HCT116 (cell line): ENCODE measurements at regions not wholly inside any gene's neighbourhood (a gene's known extent, or its start where the extent isn't known, plus 50 kb on each side); places are given as distances from the start of the nearest gene placed in this dataset.
A peak's percentile ranks its signal among the peaks of the same experiment; 100 is the strongest.

Source experiments
- ATAC-seq: fragments of 200-7000 bp; cut with Tn5 transposase; 2 replicates; pipeline ENCODE4 v1.9.1; 2020; ENCODE audit warnings: mild to moderate bottlenecking, moderate library complexity
- BruUV-seq: library from RNA; stranded (reverse); fragments of 400-500 nt; replicated peaks from 2 replicates; lab custom pipeline; 2021; lab: Mats Ljungman, UMichigan
- CTCF ChIA-PET: fragments of 300-600 bp; sonication (Branson Sonifier 250); formaldehyde crosslinking; loops from one replicate; lab custom pipeline; 2021; ENCODE audit warnings: antibody characterized with exemption; lab: Charles Lee
- POLR2A ChIA-PET: fragments of 300-600, 350-600 bp; sonication (Branson Sonifier 250); formaldehyde crosslinking; loops from one replicate; lab custom pipeline; 2021; ENCODE audit warnings: antibody characterized with exemption; lab: Charles Lee
- RAD21 ChIA-PET, 2 experiments: fragments of 300-600 bp; sonication (Branson Sonifier 250); formaldehyde crosslinking; loops; one replicate each; lab custom pipeline; 2023; ENCODE audit warnings: low total read pairs in 2 of 2; ENCODE audit not compliant: uncharacterized antibody in 2 of 2, unreplicated experiment in 2 of 2, low non-redundant PET in 1 of 2; lab: Charles Lee
- DNase-seq: peaks from one replicate; pipeline ENCODE4 v3.0.0-alpha.2; 2010; ENCODE audit warnings: low read depth, low spot score
- H2AFZ ChIP-seq: fragments of 200-600 bp; shearing (Covaris generic), sonication (generic); 2 replicates; pipeline ENCODE4 v1.6.1; 2017; ENCODE audit warnings: low read depth, mixed run types, mixed read lengths, antibody characterized with exemption, low read length; ENCODE audit not compliant: poor library complexity, severe bottlenecking
- H3K27ac ChIP-seq: 2 replicates; pipeline ENCODE4 v1.5.1; 2012; ENCODE audit warnings: low read depth, low read length
- H3K27me3 ChIP-seq: fragments of 200-600 bp; sonication (generic); 2 replicates; pipeline ENCODE4 v1.6.1; 2016; ENCODE audit warnings: mixed run types, low read length, mixed read lengths; ENCODE audit not compliant: insufficient read depth
- H3K36me3 ChIP-seq, 2 experiments: fragments of 200-500 bp in 1 of 2; fragments of 200-600 bp in 1 of 2; sonication (Bioruptor generic) in 1 of 2; sonication (generic) in 1 of 2; 2 replicates each; pipeline versions ENCODE4 v1.5.1 to v1.6.1; 2014 to 2016; ENCODE audit warnings: low read length in 2 of 2, inconsistent platforms in 1 of 2, mixed read lengths in 1 of 2, mixed run types in 1 of 2; ENCODE audit not compliant: insufficient read depth in 2 of 2, control insufficient read depth in 1 of 2
- H3K4me1 ChIP-seq, 2 experiments: fragments of 200-600 bp in 1 of 2; sonication (generic) in 1 of 2; 2 replicates each; pipeline versions ENCODE4 v1.5.1 to v1.6.1; 2012 to 2017; ENCODE audit warnings: low read length in 2 of 2, inconsistent platforms in 1 of 2, mild to moderate bottlenecking in 1 of 2, mixed read lengths in 1 of 2, mixed run types in 1 of 2, moderate library complexity in 1 of 2; ENCODE audit not compliant: insufficient read depth in 2 of 2, control insufficient read depth in 1 of 2
- H3K4me2 ChIP-seq: fragments of 200-600 bp; sonication (generic); 2 replicates; pipeline ENCODE4 v1.6.1; 2017; ENCODE audit warnings: mixed run types, low read length, mixed read lengths
- H3K4me3 ChIP-seq, 2 experiments: fragments of 200-600 bp in 1 of 2; sonication (generic) in 1 of 2; replicated peaks in 1 of 2; 2 replicates each; pipeline ENCODE4 v1.5.1; 2011 to 2016; ENCODE audit warnings: low read length in 2 of 2, control low read depth in 1 of 2, low read depth in 1 of 2, mild to moderate bottlenecking in 1 of 2, mixed read lengths in 1 of 2, mixed run types in 1 of 2
- H3K79me2 ChIP-seq: fragments of 200-600 bp; sonication (generic); 2 replicates; pipeline ENCODE4 v1.6.1; 2017; ENCODE audit warnings: mild to moderate bottlenecking, mixed run types, low read length, moderate library complexity, mixed read lengths; ENCODE audit not compliant: insufficient read depth
- H3K9ac ChIP-seq: fragments of 200-600 bp; sonication (generic); 2 replicates; pipeline ENCODE4 v1.6.1; 2016; ENCODE audit warnings: low read length, mixed read lengths
- H3K9me2 ChIP-seq: fragments of 200-600 bp; sonication (generic), shearing (Covaris generic); 2 replicates; pipeline ENCODE4 v1.6.1; 2017; ENCODE audit warnings: mixed run types, mild to moderate bottlenecking, moderate library complexity; ENCODE audit not compliant: insufficient read depth
- H3K9me3 ChIP-seq, 2 experiments: fragments of 200-500 bp in 1 of 2; fragments of 200-600 bp in 1 of 2; sonication (Bioruptor generic) in 1 of 2; sonication (generic) in 1 of 2; 2 replicates each; pipeline ENCODE4 v1.6.1; 2014 to 2017; ENCODE audit warnings: low read length in 2 of 2, mixed read lengths in 2 of 2, inconsistent platforms in 1 of 2, low read depth in 1 of 2, mild to moderate bottlenecking in 1 of 2, mixed run types in 1 of 2, moderate library complexity in 1 of 2; ENCODE audit not compliant: control insufficient read depth in 1 of 2, insufficient read depth in 1 of 2
- H4K20me1 ChIP-seq: fragments of 200-600 bp; sonication (generic), shearing (Covaris generic); 2 replicates; pipeline ENCODE4 v1.6.1; 2017; ENCODE audit warnings: mixed run types, mild to moderate bottlenecking, moderate library complexity; ENCODE audit not compliant: insufficient read depth
- CBX3 ChIP-seq: IDR thresholded peaks from 2 replicates; pipeline ENCODE4 v1.6.1; 2012; ENCODE audit warnings: low read depth
- CEBPB ChIP-seq: IDR thresholded peaks from 2 replicates; pipeline ENCODE4 v1.6.1; 2012; ENCODE audit warnings: low read depth
- EGR1 ChIP-seq: IDR thresholded peaks from 2 replicates; pipeline ENCODE4 v1.6.1; 2012; ENCODE audit warnings: low read depth
- ELF1 ChIP-seq: IDR thresholded peaks from 2 replicates; pipeline ENCODE4 v1.6.1; 2012; ENCODE audit warnings: low read depth, borderline replicate concordance
- EZH2phosphoT487 ChIP-seq: fragments of 200-600 bp; IDR thresholded peaks from 2 replicates; pipeline ENCODE4 v1.6.1; 2018; ENCODE audit warnings: antibody characterized with exemption, borderline replicate concordance
- FOSL1 ChIP-seq: IDR thresholded peaks from 2 replicates; pipeline ENCODE4 v1.6.1; 2012; ENCODE audit warnings: low read depth
- JUND ChIP-seq: IDR thresholded peaks from 2 replicates; pipeline ENCODE4 v1.6.1; 2012
- POLR2A ChIP-seq: IDR thresholded peaks from 2 replicates; pipeline ENCODE4 v1.7.0; 2011; ENCODE audit warnings: borderline replicate concordance; ENCODE audit not compliant: insufficient read depth, insufficient read length; ENCODE audit errors: extremely low read depth
- POLR2AphosphoS5 ChIP-seq: IDR thresholded peaks from 2 replicates; pipeline ENCODE4 v1.6.1; 2011; ENCODE audit warnings: mild to moderate bottlenecking, low read depth, low read length, moderate library complexity
- RAD21 ChIP-seq: IDR thresholded peaks from 2 replicates; pipeline ENCODE4 v1.6.1; 2012; ENCODE audit warnings: low read depth, mild to moderate bottlenecking
- SIN3A ChIP-seq: IDR thresholded peaks from 2 replicates; pipeline ENCODE4 v1.6.1; 2012; ENCODE audit warnings: low read depth
- SP1 ChIP-seq: IDR thresholded peaks from 2 replicates; pipeline ENCODE4 v1.6.1; 2012; ENCODE audit warnings: low read depth
- SRF ChIP-seq: IDR thresholded peaks from 2 replicates; pipeline ENCODE4 v1.6.1; 2012; ENCODE audit warnings: low read depth
- TCF7L2 ChIP-seq: IDR thresholded peaks from 2 replicates; pipeline ENCODE4 v1.7.0; 2011; ENCODE audit warnings: borderline replicate concordance, inconsistent platforms; ENCODE audit not compliant: insufficient read depth, insufficient read length; ENCODE audit errors: extremely low read depth
- YY1 ChIP-seq: IDR thresholded peaks from 2 replicates; pipeline ENCODE4 v1.6.1; 2011; ENCODE audit warnings: low read length, low read depth, moderate library complexity, mild to moderate bottlenecking; ENCODE audit not compliant: insufficient replicate concordance; ENCODE audit errors: extremely low read depth
- ZFX ChIP-seq: fragments of 450-650 bp; IDR thresholded peaks from 2 replicates; pipeline ENCODE4 v1.6.1; 2017
- ZNF274 ChIP-seq: fragments of 200-500 bp; sonication (Bioruptor generic); IDR thresholded peaks from 2 replicates; pipeline ENCODE4 v1.6.1; 2014; ENCODE audit warnings: mild to moderate bottlenecking, low read depth, low read length, inconsistent platforms
- intact Hi-C: fragments of 100-400 bp; cut with micrococcal nuclease; formaldehyde crosslinking; loops from 2 replicates; pipeline ENCODE4 v1.10.0; 2022
- TF ChIP-seq, protein P1 (sequence below): IDR thresholded peaks from 2 replicates; pipeline ENCODE4 v1.6.1; 2012
- TF ChIP-seq, protein P2 (sequence below): IDR thresholded peaks from 2 replicates; pipeline ENCODE4 v1.6.1; 2012; ENCODE audit warnings: low read depth
- TF ChIP-seq, protein P3 (sequence below): IDR thresholded peaks from 2 replicates; pipeline ENCODE4 v1.6.1; 2011; ENCODE audit warnings: mild to moderate bottlenecking, low read length, moderate library complexity; ENCODE audit not compliant: insufficient replicate concordance; ENCODE audit errors: extremely low read depth

DNA sequence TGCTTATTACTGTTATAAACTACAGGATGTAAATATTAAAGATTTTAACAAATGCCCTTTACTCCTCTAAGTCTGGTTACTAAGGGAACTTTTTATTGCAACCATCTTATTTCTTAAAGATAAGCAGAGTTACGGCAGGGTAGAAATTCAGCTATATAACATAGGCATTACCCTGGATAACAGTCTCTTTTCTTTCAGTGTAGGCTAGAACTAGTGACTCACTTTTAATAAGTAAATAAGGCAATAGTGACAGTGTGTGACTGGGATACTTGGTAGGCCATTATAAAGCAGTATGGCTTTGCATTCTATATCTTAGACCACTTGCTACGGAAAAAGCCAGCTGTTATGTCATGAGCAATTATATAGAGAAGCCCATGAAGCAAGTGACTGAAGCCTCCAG, 1041.0 kb upstream of the NRXN1 start:
- H3K27me3 ChIP-seq, result no peaks in the 10 kb centered on the region
- H4K20me1 ChIP-seq, result no peaks in the 10 kb centered on the region
- peak overlapping the region; percentile 66 for H2AFZ ChIP-seq
- H3K27ac ChIP-seq, result no peak overlapping the region
- POLR2A ChIA-PET, result no interaction called here
- no peaks in the 10 kb centered on the region for H3K79me2 ChIP-seq
- RAD21 ChIA-PET, result no interaction called here
- CTCF ChIA-PET, result no interaction called here
- H3K9me2 ChIP-seq, result no peaks in the 10 kb centered on the region; the same call in 1 of the 2 replicates
- no TSS peak for BruUV-seq
- intact Hi-C loops, result no loop called here
- DNase-seq (no peak), ATAC-seq (no peak)
- no peaks in the 10 kb centered on the region for H3K36me3 ChIP-seq
- no peaks in the 10 kb centered on the region for H3K9me3 ChIP-seq
- TF ChIP-seq ZFX (no peak), JUND (no peak), SIN3A (no peak), CEBPB (no peak), YY1 (no peak), POLR2AphosphoS5 (no peak), EZH2phosphoT487 (no peak), TCF7L2 (no peak), ELF1 (no peak), EGR1 (no peak), ZNF274 (no peak), SP1 (no peak), RAD21 (no peak), POLR2A (no peak), SRF (no peak), CBX3 (no peak), FOSL1 (no peak)
- TF ChIP-seq, protein P1, sequence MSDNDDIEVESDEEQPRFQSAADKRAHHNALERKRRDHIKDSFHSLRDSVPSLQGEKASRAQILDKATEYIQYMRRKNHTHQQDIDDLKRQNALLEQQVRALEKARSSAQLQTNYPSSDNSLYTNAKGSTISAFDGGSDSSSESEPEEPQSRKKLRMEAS, result no peak
- TF ChIP-seq, protein P2, sequence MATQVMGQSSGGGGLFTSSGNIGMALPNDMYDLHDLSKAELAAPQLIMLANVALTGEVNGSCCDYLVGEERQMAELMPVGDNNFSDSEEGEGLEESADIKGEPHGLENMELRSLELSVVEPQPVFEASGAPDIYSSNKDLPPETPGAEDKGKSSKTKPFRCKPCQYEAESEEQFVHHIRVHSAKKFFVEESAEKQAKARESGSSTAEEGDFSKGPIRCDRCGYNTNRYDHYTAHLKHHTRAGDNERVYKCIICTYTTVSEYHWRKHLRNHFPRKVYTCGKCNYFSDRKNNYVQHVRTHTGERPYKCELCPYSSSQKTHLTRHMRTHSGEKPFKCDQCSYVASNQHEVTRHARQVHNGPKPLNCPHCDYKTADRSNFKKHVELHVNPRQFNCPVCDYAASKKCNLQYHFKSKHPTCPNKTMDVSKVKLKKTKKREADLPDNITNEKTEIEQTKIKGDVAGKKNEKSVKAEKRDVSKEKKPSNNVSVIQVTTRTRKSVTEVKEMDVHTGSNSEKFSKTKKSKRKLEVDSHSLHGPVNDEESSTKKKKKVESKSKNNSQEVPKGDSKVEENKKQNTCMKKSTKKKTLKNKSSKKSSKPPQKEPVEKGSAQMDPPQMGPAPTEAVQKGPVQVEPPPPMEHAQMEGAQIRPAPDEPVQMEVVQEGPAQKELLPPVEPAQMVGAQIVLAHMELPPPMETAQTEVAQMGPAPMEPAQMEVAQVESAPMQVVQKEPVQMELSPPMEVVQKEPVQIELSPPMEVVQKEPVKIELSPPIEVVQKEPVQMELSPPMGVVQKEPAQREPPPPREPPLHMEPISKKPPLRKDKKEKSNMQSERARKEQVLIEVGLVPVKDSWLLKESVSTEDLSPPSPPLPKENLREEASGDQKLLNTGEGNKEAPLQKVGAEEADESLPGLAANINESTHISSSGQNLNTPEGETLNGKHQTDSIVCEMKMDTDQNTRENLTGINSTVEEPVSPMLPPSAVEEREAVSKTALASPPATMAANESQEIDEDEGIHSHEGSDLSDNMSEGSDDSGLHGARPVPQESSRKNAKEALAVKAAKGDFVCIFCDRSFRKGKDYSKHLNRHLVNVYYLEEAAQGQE, result no peak
- TF ChIP-seq, protein P3, sequence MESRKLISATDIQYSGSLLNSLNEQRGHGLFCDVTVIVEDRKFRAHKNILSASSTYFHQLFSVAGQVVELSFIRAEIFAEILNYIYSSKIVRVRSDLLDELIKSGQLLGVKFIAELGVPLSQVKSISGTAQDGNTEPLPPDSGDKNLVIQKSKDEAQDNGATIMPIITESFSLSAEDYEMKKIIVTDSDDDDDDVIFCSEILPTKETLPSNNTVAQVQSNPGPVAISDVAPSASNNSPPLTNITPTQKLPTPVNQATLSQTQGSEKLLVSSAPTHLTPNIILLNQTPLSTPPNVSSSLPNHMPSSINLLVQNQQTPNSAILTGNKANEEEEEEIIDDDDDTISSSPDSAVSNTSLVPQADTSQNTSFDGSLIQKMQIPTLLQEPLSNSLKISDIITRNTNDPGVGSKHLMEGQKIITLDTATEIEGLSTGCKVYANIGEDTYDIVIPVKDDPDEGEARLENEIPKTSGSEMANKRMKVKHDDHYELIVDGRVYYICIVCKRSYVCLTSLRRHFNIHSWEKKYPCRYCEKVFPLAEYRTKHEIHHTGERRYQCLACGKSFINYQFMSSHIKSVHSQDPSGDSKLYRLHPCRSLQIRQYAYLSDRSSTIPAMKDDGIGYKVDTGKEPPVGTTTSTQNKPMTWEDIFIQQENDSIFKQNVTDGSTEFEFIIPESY, result no peak
- H3K4me2 ChIP-seq, result no peak overlapping the region
- no peaks in the 10 kb centered on the region for H3K4me1 ChIP-seq
- no peak overlapping the region for H3K9ac ChIP-seq
- H3K4me3 ChIP-seq, result no peak overlapping the region
